ENCODE measurements at regions not wholly inside any gene's neighbourhood (a gene's known extent, or its start where the extent isn't known, plus 50 kb on each side); places are given as distances from the start of the nearest gene placed in this dataset.

DNA sequence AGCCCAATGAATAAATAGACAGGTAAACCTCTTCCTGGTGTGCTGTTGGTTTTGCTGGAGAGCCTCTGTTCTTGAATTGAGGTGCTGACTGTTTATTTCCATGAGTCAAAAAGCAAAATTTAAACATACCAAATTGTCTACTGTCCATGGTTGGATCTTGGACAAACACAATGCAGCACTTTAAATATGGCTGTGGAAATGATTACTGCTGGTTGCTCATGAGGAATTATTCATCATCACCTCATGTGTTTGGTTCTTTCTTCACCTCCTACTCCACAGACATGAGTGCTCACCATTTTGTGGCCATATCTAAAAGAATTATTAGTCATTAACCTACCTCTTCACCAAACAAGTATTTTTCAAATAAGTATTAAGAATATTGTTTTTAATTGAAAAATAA lies 85.3 kb upstream of the GALNT5 start:
- no peak overlapping the region for H3K4me2 ChIP-seq (ENCODE audit: low read length)
- H3K36me3 ChIP-seq (ENCODE audit: insufficient read depth, low read length), result no peaks in the 10 kb centered on the region
- no peaks in the 10 kb centered on the region for H3F3A ChIP-seq (ENCODE audit: insufficient read depth, low read length)
- TF ChIP-seq, protein P1, sequence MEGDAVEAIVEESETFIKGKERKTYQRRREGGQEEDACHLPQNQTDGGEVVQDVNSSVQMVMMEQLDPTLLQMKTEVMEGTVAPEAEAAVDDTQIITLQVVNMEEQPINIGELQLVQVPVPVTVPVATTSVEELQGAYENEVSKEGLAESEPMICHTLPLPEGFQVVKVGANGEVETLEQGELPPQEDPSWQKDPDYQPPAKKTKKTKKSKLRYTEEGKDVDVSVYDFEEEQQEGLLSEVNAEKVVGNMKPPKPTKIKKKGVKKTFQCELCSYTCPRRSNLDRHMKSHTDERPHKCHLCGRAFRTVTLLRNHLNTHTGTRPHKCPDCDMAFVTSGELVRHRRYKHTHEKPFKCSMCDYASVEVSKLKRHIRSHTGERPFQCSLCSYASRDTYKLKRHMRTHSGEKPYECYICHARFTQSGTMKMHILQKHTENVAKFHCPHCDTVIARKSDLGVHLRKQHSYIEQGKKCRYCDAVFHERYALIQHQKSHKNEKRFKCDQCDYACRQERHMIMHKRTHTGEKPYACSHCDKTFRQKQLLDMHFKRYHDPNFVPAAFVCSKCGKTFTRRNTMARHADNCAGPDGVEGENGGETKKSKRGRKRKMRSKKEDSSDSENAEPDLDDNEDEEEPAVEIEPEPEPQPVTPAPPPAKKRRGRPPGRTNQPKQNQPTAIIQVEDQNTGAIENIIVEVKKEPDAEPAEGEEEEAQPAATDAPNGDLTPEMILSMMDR (IDR thresholded peaks at IDR 0.05; ENCODE audit: low read length), result no peak
- no peak for TF ChIP-seq EZH2 (IDR thresholded peaks at IDR 0.05; ENCODE audit: borderline replicate concordance, low read length)
- no peaks in the 10 kb centered on the region for H3K9me3 ChIP-seq (ENCODE audit: low read length)
- H3K4me3 ChIP-seq (ENCODE audit: low read depth, low read length, poor library complexity, severe bottlenecking), result no peak overlapping the region
- H3K9ac ChIP-seq (ENCODE audit: low read length), result no peak overlapping the region
- no peaks in the 10 kb centered on the region; the same call in 1 of the 2 replicates for H3K27me3 ChIP-seq (ENCODE audit: insufficient read depth, low read length)
- H3K79me2 ChIP-seq (ENCODE audit: insufficient read depth, low read length), result no peaks in the 10 kb centered on the region
- no peaks in the 10 kb centered on the region for H3K4me1 ChIP-seq (ENCODE audit: insufficient read depth, low read length, severe bottlenecking)
- H2AFZ ChIP-seq (ENCODE audit: low read length), result no peak overlapping the region
- no peak overlapping the region for H3K27ac ChIP-seq (ENCODE audit: low read depth, low read length, poor library complexity, severe bottlenecking)
- H4K20me1 ChIP-seq (ENCODE audit: insufficient read depth, low read length), result no peaks in the 10 kb centered on the region
- no peaks in the 10 kb centered on the region for H3K9me2 ChIP-seq (ENCODE audit: low read depth, low read length)

DNA sequence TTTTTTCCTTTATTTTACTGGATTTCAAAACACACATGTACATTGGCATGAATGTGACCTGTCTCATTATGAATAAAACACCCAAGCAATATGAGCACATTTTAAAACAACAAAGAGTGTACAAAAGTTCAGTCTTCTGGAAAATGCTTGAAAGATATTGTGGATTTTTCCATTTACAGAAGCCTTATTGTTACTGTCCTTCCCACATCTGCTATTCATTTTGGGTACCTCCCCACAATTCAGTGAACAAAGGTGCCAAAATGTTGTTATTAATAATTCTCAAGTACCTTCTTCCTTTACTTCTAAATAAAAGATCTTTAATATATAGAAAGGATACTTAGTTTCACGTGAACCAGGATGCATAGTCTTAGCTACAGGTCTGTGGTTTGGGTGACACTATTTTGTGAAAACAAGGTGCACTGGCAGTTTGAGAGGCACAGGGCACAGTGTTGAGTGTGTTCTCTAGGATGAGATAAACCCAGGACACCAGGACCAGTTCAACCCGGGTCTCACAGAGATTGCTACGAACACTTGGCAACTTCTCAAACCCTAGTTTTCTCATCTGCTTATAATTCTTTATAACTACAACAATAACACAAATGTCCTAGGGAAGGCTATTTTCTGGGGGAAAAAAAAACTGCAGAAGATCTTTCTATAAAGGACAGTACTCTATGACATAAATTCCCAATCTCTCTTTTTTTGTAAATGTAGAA lies 84.5 kb upstream of the GALNT5 start:
- Histone ChIP-seq H2AFZ (ENCODE audit: low read length) (no peak overlapping the region), H3K9me3 (ENCODE audit: low read length) (no peaks in the 10 kb centered on the region), H3K27me3 (ENCODE audit: insufficient read depth, low read length) (no peaks in the 10 kb centered on the region; the same call in 1 of the 2 replicates), H3K36me3 (ENCODE audit: insufficient read depth, low read length) (no peaks in the 10 kb centered on the region), H3K4me2 (ENCODE audit: low read length) (no peak overlapping the region), H3K79me2 (ENCODE audit: insufficient read depth, low read length) (no peaks in the 10 kb centered on the region), H4K20me1 (ENCODE audit: insufficient read depth, low read length) (no peaks in the 10 kb centered on the region), H3K9ac (ENCODE audit: low read length) (no peak overlapping the region), H3F3A (ENCODE audit: insufficient read depth, low read length) (no peaks in the 10 kb centered on the region), H3K27ac (ENCODE audit: low read depth, low read length, poor library complexity, severe bottlenecking) (no peak overlapping the region), H3K9me2 (ENCODE audit: low read depth, low read length) (no peaks in the 10 kb centered on the region), H3K4me1 (ENCODE audit: insufficient read depth, low read length, severe bottlenecking) (no peaks in the 10 kb centered on the region), H3K4me3 (ENCODE audit: low read depth, low read length, poor library complexity, severe bottlenecking) (no peak overlapping the region)
- no peak for TF ChIP-seq EZH2 (IDR thresholded peaks at IDR 0.05; ENCODE audit: borderline replicate concordance, low read length)
- TF ChIP-seq, protein P1 (IDR thresholded peaks at IDR 0.05; ENCODE audit: low read length), result no peak

DNA sequence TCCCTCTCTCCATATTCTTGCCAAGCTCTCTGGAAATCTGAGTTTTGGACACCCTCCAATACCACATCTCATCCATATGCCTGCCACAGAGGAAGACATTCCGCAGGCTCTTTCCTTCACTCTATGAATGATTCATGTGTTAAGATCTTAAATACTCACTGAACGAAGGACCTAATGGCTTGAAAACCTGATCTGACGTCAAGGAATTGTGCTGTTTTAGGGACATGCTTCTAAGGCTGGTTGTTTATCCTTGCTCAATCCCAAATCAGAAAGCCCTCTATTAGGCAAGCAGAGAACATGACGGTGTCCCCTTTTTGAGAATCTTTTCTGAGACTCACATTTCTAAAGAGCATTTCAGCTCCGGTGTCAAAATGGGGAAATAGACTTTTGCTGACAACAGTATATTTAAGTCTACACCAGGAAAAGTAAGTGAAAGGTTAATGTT lies 83.7 kb upstream of the GALNT5 start:
- Histone ChIP-seq H3K9ac (ENCODE audit: low read length) (no peak overlapping the region), H3K4me2 (ENCODE audit: low read length) (no peak overlapping the region)

More for the DNA sequence above, 83.7 kb upstream of the GALNT5 start:
- Histone ChIP-seq H3K9me3 (ENCODE audit: low read length) (no peaks in the 10 kb centered on the region), H3K27ac (ENCODE audit: low read depth, low read length, poor library complexity, severe bottlenecking) (no peak overlapping the region), H3K4me3 (ENCODE audit: low read depth, low read length, poor library complexity, severe bottlenecking) (no peak overlapping the region), H4K20me1 (ENCODE audit: insufficient read depth, low read length) (no peaks in the 10 kb centered on the region), H3K27me3 (ENCODE audit: insufficient read depth, low read length) (no peaks in the 10 kb centered on the region; the same call in 1 of the 2 replicates), H3K4me1 (ENCODE audit: insufficient read depth, low read length, severe bottlenecking) (no peaks in the 10 kb centered on the region), H2AFZ (ENCODE audit: low read length) (no peak overlapping the region), H3K9me2 (ENCODE audit: low read depth, low read length) (no peaks in the 10 kb centered on the region), H3F3A (ENCODE audit: insufficient read depth, low read length) (no peaks in the 10 kb centered on the region), H3K36me3 (ENCODE audit: insufficient read depth, low read length) (no peaks in the 10 kb centered on the region), H3K79me2 (ENCODE audit: insufficient read depth, low read length) (no peaks in the 10 kb centered on the region)
- TF ChIP-seq, protein P1 (IDR thresholded peaks at IDR 0.05; ENCODE audit: low read length), result no peak
- no peak for TF ChIP-seq EZH2 (IDR thresholded peaks at IDR 0.05; ENCODE audit: borderline replicate concordance, low read length)

Data from OCI-LY1 (cell line).